Stomach (tissue), 8 donors: ENCODE measurements at regions not wholly inside any gene's neighbourhood (a gene's known extent, or its start where the extent isn't known, plus 50 kb on each side); places are given as distances from the start of the nearest gene placed in this dataset.

Experiments
- DNase-seq, 2 donors: peaks; one replicate each; pipeline versions ENCODE4 v3.0.0 to v3.0.0-alpha.2; 2013 to 2019
- H3K27ac ChIP-seq, 5 donors: fragments of 200-600 bp in 4 of 5; sonication (generic) in 4 of 5; one replicate each; pipeline ENCODE4 v1.5.1; 2013 to 2019; ENCODE audit warnings: mild to moderate bottlenecking in 1 of 5, moderate library complexity in 1 of 5
- H3K27me3 ChIP-seq, 3 donors: fragments of 200-600 bp; sonication (generic); one replicate each; pipeline ENCODE4 v1.5.1; 2017 to 2019; ENCODE audit warnings: mixed run types in 1 of 3
- H3K36me3 ChIP-seq, 4 donors: fragments of 200-600 bp; sonication (generic); 1 replicate in 3 of 4; 2 replicates in 1 of 4; pipeline ENCODE4 v1.5.1; 2016 to 2019
- H3K4me1 ChIP-seq, 4 donors: fragments of 200-600 bp; sonication (generic); one replicate each; pipeline ENCODE4 v1.5.1; 2016 to 2019
- H3K4me3 ChIP-seq, 4 donors: fragments of 200-600 bp; sonication (generic) in 3 of 4; one replicate each; pipeline ENCODE4 v1.5.1; 2016 to 2019; ENCODE audit warnings: mild to moderate bottlenecking in 1 of 4
- H3K9me3 ChIP-seq, 4 donors: fragments of 200-600 bp; sonication (generic); one replicate each; pipeline ENCODE4 v1.5.1; 2016 to 2019
- CTCF ChIP-seq, 7 experiments: fragments of 450-650 bp in 4 of 7; fragments of 200-600 bp in 3 of 7; sonication (generic) in 3 of 7; IDR thresholded peaks; one replicate each; pipeline ENCODE4 v1.5.1; 2016 to 2019; ENCODE audit warnings: antibody characterized with exemption in 7 of 7, control low read depth in 2 of 7, mild to moderate bottlenecking in 1 of 7
- EP300 ChIP-seq: sonication (generic); formaldehyde crosslinking; IDR thresholded peaks from one replicate; pipeline ENCODE4 v1.6.1; 2017; ENCODE audit warnings: antibody characterized with exemption
- POLR2A ChIP-seq, 4 donors: fragments of 450-650 bp; IDR thresholded peaks; one replicate each; pipeline ENCODE4 v1.6.1; 2016; ENCODE audit warnings: antibody characterized with exemption in 4 of 4, control low read depth in 2 of 4, mild to moderate bottlenecking in 1 of 4, moderate library complexity in 1 of 4
- POLR2AphosphoS5 ChIP-seq, 3 donors: sonication (generic); formaldehyde crosslinking; IDR thresholded peaks; one replicate each; pipeline ENCODE4 v1.6.1; 2016; ENCODE audit warnings: antibody characterized with exemption in 3 of 3
- WGBS, 5 donors: extraction: QIAGEN DNeasy Blood & Tissue Kit in 3 of 5; methylation state at CpG; one replicate each; pipeline versions ENCODE4 v1.1.5 to v1.1.7; 2013 to 2018; 5-methylcytosine and 5-hydroxymethylcytosine counted together
- intact Hi-C: fragments of 100-400 bp; cut with DNase I; formaldehyde crosslinking; loops from one replicate; pipeline ENCODE4 v1.15.1; 2023; ENCODE audit warnings: low total_unique reads
- donor health status: healthy with polysubstance abuse.
- donor health status: Bipolar disorder and iron deficiency.
- donor health status: healthy.

DNA sequence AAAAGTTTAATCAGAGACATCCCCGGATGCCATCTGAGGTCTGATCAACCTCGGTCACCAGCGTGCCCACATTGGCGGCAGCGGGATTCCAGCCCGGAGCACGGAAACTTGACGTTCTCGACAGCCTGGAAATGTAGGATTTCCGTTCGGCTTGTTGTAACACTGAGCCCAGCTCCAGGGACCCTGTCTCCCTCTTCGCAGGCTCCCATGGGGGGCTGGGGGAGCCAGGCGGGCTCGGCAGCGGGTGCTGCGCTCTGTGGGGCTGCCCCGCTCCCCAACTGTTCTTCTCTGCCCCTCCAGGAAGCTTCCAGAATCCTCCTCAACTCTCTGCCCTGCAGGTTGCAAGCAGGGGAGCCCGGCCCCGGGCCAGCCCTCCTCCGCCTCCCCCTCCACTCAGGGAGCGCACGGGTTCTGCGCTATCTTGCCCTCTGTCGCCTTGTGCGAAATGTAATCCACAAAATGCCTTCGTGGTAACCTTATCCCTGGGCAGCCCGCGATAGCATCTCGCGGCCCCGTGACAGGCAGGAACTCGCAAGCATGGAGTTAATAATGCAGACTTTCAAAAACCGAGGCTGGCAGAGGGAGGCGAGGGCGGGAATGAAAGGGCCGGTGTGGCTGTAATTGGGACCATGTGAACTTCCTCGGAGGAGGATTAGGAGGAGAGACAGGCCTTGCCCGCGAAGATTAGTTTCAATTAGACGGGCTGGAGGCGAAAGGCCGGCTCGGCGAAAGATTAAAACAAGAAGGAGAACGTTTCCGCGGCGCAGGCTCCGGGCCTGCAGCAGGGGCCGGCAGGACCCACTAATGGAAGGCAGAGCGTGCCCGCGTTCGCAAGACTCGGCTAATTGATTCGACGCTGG is 53.9 kb upstream of the TTC34 start:
- intact Hi-C loops = no loop called here
- no peaks in the 10 kb centered on the region for H3K4me1 ChIP-seq
- H3K9me3 ChIP-seq = no peaks in the 10 kb centered on the region
- no peak overlapping the region for H3K27ac ChIP-seq
- H3K27me3 ChIP-seq = peaks cover 0 to 62% (median 22%) of the 10 kb centered on the region in 3 donors
- H3K36me3 ChIP-seq = no peaks in the 10 kb centered on the region
- WGBS, 5 donors = 63 to 76% (median 69%) methylated on average over 57 of the region's 57 CpGs
- H3K4me3 ChIP-seq = no peak overlapping the region
- DNase-seq = no peak
- no peak for TF ChIP-seq POLR2AphosphoS5 (IDR thresholded peaks at IDR 0.05)
- no peak for TF ChIP-seq CTCF (IDR thresholded peaks at IDR 0.05)
- TF ChIP-seq POLR2A (IDR thresholded peaks at IDR 0.05) = no peak

DNA sequence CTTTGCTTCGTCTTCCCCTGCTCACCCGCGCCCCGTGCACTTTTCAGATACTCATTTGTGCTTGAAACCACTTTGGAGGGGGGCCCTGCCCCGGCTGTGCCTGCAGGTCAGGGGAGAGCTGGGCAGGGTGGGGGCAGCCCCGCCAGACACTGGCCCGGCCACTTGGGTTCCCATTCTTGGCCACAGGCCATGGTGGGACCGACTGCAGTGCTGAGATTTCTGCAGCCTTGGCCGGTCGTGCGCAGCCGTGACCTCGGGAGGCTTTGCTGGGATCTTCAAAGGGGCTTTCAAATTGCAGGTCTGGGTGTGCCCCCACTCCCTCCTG is 54.5 kb upstream of the TTC34 start:
- 57 to 69% (median 62%) methylated on average over 6 to 13 of the region's 13 CpGs for WGBS, 5 donors
- TF ChIP-seq POLR2AphosphoS5 (IDR thresholded peaks at IDR 0.05) = no peak
- no peak for TF ChIP-seq EP300
- TF ChIP-seq CTCF (IDR thresholded peaks at IDR 0.05) = no peak
- no peak for TF ChIP-seq POLR2A (IDR thresholded peaks at IDR 0.05)
- intact Hi-C loops = no loop called here
- Histone ChIP-seq H3K27ac (no peak overlapping the region), H3K9me3 (no peaks in the 10 kb centered on the region), H3K36me3 (no peaks in the 10 kb centered on the region), H3K4me1 (no peaks in the 10 kb centered on the region), H3K4me3 (no peak overlapping the region), H3K27me3 (peaks cover 0 to 66% (median 22%) of the 10 kb centered on the region in 3 donors)
- no peak for DNase-seq

DNA sequence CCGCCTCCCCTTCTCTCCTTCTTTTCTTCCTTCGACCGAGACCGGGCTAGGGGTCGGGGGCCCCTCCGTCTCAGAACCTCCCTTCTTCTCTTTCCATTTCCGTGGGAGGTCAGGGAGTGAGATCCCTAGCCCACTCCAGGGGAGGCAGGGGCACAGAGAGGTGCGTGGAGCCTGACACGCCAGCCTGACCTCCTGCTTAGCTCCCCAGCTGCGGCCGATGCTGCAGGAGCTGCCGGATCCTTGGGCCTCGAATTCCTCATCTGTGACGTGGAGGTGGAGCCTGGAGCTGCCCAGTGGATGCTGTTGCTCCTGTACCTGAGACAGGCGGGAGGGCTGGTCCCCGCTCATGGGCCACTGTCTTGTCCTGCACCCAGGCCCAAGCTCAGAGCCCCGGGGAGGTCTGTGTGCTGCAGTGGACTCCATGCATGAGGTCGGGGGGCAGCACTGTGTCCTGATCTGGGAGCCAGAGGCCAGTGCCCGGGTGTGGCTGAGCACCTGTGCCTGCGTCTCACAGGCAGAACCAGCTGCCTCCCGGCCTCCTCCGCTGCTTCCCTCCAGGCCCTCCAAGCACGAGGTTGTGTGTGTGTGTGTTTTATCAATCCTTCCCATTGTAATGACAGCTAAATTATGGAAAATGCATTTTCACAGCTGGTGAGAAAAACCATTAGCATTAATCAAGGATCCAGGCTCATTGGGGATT is 55.3 kb upstream of the TTC34 start:
- intact Hi-C loops = no loop called here
- Histone ChIP-seq H3K36me3 (no peaks in the 10 kb centered on the region), H3K27me3 (peaks cover 0 to 74% (median 29%) of the 10 kb centered on the region in 3 donors), H3K27ac (no peak overlapping the region), H3K9me3 (no peaks in the 10 kb centered on the region), H3K4me1 (no peaks in the 10 kb centered on the region), H3K4me3 (no peak overlapping the region)
- no peak for TF ChIP-seq POLR2AphosphoS5 (IDR thresholded peaks at IDR 0.05)
- TF ChIP-seq CTCF (IDR thresholded peaks at IDR 0.05) = no peak
- TF ChIP-seq POLR2A (IDR thresholded peaks at IDR 0.05) = no peak
- no peak for TF ChIP-seq EP300
- DNase-seq = no peak
- 66 to 79% (median 77%) methylated on average over 9 to 23 of the region's 23 CpGs for WGBS, 5 donors

- DNase-seq = no peak
- Histone ChIP-seq H3K4me3 (no peak overlapping the region), H3K4me1 (no peaks in the 10 kb centered on the region), H3K9me3 (no peaks in the 10 kb centered on the region), H3K27ac (no peak overlapping the region), H3K27me3 (peaks cover 0 to 80% (median 33%) of the 10 kb centered on the region in 3 donors), H3K36me3 (no peaks in the 10 kb centered on the region)
- intact Hi-C loops = no loop called here
- TF ChIP-seq EP300 (no peak), POLR2A (IDR thresholded peaks at IDR 0.05) (no peak), CTCF (IDR thresholded peaks at IDR 0.05) (no peak), POLR2AphosphoS5 (IDR thresholded peaks at IDR 0.05) (no peak)
- WGBS, 5 donors = 85 to 93% (median 87%) methylated on average over 10 to 15 of the region's 15 CpGs
Measured at GRCh38 chr1:2857521-2857920, 56.0 kb upstream of the TTC34 start.
